ENCODE measurements at regions not wholly inside any gene's neighbourhood (a gene's known extent, or its start where the extent isn't known, plus 50 kb on each side); places are given as distances from the start of the nearest gene placed in this dataset.

DNA sequence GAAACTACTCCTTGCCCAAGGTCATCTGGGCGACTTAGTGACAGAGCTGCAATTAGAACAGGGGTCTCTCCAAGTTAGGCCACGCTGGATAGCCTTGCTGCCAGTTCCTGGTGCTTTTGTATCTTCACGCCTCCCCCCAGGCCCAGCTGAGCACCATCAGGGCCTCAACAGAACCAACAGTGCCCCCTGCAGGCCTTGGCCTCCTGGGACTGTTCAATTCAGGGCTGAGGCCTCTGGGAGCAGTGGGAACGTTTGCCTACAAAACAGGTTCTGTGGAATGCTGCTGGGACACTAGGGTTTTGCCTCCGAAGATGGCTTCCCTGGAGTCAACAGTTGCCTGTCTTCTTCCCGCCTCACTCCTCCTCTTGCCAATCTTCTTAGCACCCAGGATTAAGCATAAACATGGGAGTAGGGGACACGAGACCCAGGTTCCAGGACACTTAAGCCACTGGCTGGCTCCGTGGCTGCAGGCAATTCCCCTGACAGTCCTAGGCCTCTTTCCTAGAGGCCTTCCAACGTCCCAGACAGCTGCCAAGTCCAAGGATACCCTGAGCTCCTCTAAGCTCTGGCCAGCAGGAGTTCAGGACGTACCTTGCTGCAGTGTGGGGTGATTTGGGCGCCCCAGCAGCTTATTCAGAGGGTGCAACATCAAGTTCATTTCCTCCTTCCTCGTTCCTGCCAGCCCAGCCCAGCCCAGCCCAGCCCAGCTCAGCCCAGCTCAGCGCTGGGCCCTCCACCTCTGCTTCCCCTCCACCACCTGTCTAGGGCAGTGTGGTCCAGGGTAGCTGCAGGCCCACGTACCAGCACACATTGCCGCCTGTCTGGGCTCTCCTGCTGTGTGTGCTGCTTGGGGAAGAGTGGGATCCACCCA, 246.6 kb upstream of the RPL38 start:
- ATAC-seq, result peak in 1 of 2 donors; percentile 49
- H3K36me3 ChIP-seq, result no peaks in the 10 kb centered on the region
- H3K4me1 ChIP-seq, result peaks cover 9% of the 10 kb centered on the region
- H3K9me3 ChIP-seq, result no peaks in the 10 kb centered on the region
- H3K27ac ChIP-seq, result no peak overlapping the region
- TF ChIP-seq, protein P1, sequence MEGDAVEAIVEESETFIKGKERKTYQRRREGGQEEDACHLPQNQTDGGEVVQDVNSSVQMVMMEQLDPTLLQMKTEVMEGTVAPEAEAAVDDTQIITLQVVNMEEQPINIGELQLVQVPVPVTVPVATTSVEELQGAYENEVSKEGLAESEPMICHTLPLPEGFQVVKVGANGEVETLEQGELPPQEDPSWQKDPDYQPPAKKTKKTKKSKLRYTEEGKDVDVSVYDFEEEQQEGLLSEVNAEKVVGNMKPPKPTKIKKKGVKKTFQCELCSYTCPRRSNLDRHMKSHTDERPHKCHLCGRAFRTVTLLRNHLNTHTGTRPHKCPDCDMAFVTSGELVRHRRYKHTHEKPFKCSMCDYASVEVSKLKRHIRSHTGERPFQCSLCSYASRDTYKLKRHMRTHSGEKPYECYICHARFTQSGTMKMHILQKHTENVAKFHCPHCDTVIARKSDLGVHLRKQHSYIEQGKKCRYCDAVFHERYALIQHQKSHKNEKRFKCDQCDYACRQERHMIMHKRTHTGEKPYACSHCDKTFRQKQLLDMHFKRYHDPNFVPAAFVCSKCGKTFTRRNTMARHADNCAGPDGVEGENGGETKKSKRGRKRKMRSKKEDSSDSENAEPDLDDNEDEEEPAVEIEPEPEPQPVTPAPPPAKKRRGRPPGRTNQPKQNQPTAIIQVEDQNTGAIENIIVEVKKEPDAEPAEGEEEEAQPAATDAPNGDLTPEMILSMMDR (IDR thresholded peaks at IDR 0.05), result peak; percentile 57
- intact Hi-C loops (cut with DNase I), result no loop called here
- no peak overlapping the region for H3K4me3 ChIP-seq
- DNase-seq, result peak; percentile 64
- peaks cover 13% of the 10 kb centered on the region for H3K27me3 ChIP-seq (ENCODE audit: low read depth)

DNA sequence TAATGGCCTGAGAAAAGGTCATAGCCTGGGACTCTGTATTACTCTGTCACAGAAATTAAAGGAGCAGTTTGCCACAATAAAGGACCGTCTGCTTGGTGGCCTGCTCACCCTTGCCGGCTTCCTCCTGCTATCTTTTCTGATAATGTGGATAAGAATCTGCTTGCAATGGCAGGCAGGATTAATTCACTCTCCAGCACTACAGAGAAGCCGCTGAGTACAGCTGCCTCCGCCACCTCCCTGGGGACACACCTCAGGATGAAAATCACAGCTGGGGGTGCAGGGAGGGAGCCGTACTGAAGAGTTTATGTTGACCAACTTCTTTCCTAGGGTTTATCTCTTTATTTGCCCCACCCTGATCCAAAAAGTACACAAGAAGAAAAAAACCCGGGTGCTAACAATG, 245.9 kb upstream of the RPL38 start:
- H3K36me3 ChIP-seq, result no peaks in the 10 kb centered on the region
- ATAC-seq (no peak), DNase-seq (no peak)
- intact Hi-C loops (cut with DNase I), result no loop called here
- peaks cover 5% of the 10 kb centered on the region for H3K27me3 ChIP-seq (ENCODE audit: low read depth)
- H3K9me3 ChIP-seq, result no peaks in the 10 kb centered on the region
- H3K4me3 ChIP-seq, result no peak overlapping the region
- no peak overlapping the region for H3K27ac ChIP-seq
- peaks cover 2% of the 10 kb centered on the region for H3K4me1 ChIP-seq
- TF ChIP-seq, protein P1 (IDR thresholded peaks at IDR 0.05), result no peak

DNA sequence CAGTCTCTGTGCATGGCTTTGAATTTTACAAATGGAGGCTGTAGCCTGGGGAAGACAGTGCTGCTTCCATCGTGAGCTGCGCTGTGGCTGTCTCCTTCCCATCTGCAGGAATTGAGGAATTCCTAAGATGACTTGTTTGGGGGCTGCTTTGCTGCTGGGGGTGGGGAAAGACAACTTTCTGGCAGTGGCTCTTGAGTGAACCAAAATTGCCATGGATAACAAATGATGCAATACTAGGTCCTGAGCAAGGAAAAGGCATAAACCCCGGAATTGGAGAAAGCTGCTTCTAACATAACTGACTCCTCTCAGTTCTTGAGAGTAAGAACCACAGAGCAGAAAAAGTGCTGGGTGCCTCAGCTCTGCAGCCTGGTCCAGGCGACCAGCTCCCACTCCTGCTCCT, 245.0 kb upstream of the RPL38 start:
- Histone ChIP-seq H3K27ac (no peak overlapping the region), H3K4me3 (no peak overlapping the region), H3K36me3 (no peaks in the 10 kb centered on the region), H3K27me3 (ENCODE audit: low read depth) (no peaks in the 10 kb centered on the region), H3K9me3 (no peaks in the 10 kb centered on the region), H3K4me1 (no peaks in the 10 kb centered on the region)
- ATAC-seq, result no peak
- TF ChIP-seq, protein P1 (IDR thresholded peaks at IDR 0.05), result no peak
- intact Hi-C loops (cut with DNase I), result no loop called here
- no peak for DNase-seq

DNA sequence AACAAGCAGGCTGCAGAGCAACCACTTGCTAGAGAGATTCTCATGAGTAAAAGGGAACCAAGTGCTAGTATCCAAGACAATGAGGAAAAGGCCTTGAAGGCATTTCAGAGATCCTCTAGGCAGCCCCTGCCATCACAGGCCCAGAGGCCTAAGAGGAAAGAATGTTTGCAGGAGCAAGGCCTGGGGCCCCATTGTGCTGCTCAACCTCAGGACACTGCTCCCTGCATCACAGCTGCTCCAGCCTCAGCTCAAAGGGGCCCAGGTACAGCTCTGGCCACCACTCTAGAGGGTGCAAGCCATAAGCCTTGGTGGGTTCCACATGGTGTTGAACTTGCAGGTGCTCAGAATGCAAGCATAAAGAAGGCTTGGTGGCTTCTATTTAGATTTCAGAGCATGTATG, 243.0 kb upstream of the RPL38 start:
- H3K27ac ChIP-seq, result no peak overlapping the region
- H3K4me1 ChIP-seq, result no peaks in the 10 kb centered on the region
- no peak overlapping the region for H3K4me3 ChIP-seq
- no peaks in the 10 kb centered on the region for H3K27me3 ChIP-seq (ENCODE audit: low read depth)
- ATAC-seq (no peak), DNase-seq (no peak)
- no peaks in the 10 kb centered on the region for H3K9me3 ChIP-seq
- intact Hi-C loops (cut with DNase I), result no loop called here
- no peaks in the 10 kb centered on the region for H3K36me3 ChIP-seq
- TF ChIP-seq, protein P1 (IDR thresholded peaks at IDR 0.05), result no peak

DNA sequence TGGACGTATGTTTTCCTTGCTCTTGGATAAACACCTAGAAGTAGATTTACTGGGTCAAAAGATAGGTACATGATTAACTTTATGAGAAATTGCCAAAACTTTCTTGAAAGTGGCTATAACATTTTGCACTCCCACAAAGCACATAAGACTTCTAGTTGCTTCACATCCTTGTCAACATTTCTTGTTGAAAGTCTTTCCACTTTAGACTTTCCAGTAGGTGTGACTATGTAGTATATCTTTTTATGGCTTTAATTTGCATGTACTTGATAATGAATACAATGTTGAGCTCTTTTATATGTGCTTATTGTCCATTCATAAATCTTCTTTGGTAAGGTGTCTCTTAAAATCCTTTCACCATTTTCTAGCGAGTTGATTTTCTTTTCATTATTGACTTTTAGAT, 241.2 kb upstream of the RPL38 start:
- no peak overlapping the region for H3K4me3 ChIP-seq
- H3K36me3 ChIP-seq, result no peaks in the 10 kb centered on the region
- ATAC-seq, result no peak
- H3K27ac ChIP-seq, result no peak overlapping the region
- DNase-seq, result no peak
- H3K27me3 ChIP-seq (ENCODE audit: low read depth), result no peaks in the 10 kb centered on the region
- TF ChIP-seq, protein P1 (IDR thresholded peaks at IDR 0.05), result no peak
- H3K9me3 ChIP-seq, result no peaks in the 10 kb centered on the region
- intact Hi-C loops (cut with DNase I), result no loop called here
- H3K4me1 ChIP-seq, result no peaks in the 10 kb centered on the region
